Gastroesophageal sphincter (tissue), 3 donors: ENCODE measurements at regions not wholly inside any gene's neighbourhood (a gene's known extent, or its start where the extent isn't known, plus 50 kb on each side); places are given as distances from the start of the nearest gene placed in this dataset.

Source experiments
- CTCF ChIP-seq, 4 experiments: fragments of 200-600 bp in 2 of 4; fragments of 450-650 bp in 2 of 4; sonication (generic) in 1 of 4; IDR thresholded peaks; one replicate each; pipeline ENCODE4 v1.5.1; 2017 to 2019; ENCODE audit warnings: antibody characterized with exemption in 4 of 4, mild to moderate bottlenecking in 2 of 4, moderate library complexity in 2 of 4
- EP300 ChIP-seq: sonication (generic); formaldehyde crosslinking; IDR thresholded peaks from one replicate; pipeline ENCODE4 v1.6.1; 2017; ENCODE audit warnings: antibody characterized with exemption, mild to moderate bottlenecking
- POLR2AphosphoS5 ChIP-seq: sonication (generic); formaldehyde crosslinking; IDR thresholded peaks from one replicate; pipeline ENCODE4 v1.6.1; 2017; ENCODE audit warnings: antibody characterized with exemption

GRCh38 chr1:220954321-220955075 is 75.3 kb downstream of the HLX start:
- no peak for TF ChIP-seq POLR2AphosphoS5
- TF ChIP-seq CTCF (IDR thresholded peaks at IDR 0.05): no peak
- no peak for TF ChIP-seq EP300
